GM03348 (cell line): ENCODE measurements at regions not wholly inside any gene's neighbourhood (a gene's known extent, or its start where the extent isn't known, plus 50 kb on each side); places are given as distances from the start of the nearest gene placed in this dataset.

Experiments used
- DNase-seq: peaks from one replicate; pipeline ENCODE4 v3.0.0; 2012; ENCODE audit warnings: low spot score

DNA sequence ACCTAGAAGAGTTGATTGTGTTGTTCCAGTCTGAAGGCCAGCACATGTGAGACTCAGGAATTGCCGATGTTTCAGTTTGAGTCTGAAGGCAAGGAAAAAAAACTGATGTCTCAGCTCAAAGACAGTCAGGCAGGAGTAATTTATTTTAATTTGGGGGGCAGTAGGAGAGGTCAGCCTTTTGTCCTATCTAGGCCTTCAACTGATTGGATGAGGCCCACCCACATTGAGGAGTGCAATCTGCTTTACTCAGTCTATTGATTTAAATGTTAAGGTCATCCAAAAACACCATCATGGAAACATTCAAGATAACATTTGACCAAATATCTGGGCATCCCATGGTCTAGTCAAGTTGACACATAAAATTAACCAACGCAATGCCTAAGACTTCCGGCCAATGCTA lies 288.9 kb downstream of the CDK5RAP2 start:
- DNase-seq = no peak

DNA sequence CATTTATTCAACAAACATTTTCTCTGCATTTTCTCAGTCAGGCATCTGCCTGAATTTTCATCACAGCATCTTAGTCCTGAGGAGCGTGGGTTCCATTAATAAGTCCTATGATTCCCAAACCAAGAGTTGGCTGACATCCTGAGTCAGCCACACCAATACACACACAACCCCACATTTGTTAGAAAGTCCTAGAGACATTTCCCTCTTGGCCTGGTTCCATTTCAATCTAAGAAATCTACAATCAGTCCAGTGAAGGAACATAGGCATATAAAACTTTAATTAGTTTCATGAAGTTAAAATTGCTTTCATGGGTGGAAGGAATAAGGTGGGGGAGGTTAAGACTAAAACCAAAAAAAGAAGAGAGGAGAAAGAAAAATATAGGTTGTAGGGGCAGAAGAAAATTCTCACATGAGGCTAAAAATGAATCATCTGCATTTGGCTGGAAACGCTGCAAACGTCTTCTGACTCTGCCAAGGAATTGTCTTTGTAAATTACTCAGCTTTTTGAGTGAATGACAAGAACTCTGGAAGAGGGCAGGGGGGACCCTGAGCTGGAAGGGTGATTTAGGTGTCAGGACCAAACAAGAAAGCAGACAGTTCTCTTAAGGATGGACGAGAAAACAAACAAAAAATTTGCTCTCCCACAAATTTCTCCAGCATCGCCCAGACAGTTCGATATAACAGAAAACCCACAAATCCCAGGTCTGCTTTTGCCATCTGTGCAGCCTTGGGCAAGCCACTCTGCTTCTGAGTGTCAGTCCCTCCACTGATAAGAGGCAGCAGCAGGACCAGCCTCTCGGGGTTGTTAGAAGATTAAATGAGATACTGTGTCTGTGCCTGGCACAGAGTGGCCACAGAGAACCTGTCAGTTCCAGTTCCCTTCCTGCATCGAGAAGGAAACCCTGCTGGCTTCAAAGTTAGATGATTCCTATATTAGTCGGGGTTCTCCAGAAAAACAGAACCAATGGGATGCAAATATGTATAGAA lies 289.7 kb downstream of the CDK5RAP2 start:
- DNase-seq = no peak

- no peak for DNase-seq
These were observed 290.9 kb downstream of the CDK5RAP2 start for GRCh38 chr9:120289098-120289497.

- no peak for DNase-seq
These were observed 293.4 kb downstream of the CDK5RAP2 start for GRCh38 chr9:120286530-120286929.

DNA sequence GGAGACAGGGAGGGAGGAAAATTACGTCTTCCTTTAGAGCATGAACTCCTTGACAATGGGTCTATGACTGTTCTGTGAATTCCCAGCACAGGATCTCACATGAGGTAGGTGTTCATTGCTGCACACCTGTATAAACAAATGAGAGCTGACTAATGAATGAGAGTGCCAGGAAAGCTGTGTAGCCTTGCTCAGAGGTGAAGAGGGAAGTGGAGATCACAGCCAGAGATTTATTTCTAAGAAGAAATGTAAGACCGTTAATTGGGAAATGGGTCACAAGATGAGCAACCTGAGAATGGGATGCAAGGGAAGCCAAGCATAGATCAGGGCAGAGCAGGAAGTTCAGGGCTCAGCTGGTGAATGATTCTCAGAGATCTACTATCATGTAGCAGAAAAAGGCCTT lies 295.1 kb downstream of the CDK5RAP2 start:
- DNase-seq = no peak

DNA sequence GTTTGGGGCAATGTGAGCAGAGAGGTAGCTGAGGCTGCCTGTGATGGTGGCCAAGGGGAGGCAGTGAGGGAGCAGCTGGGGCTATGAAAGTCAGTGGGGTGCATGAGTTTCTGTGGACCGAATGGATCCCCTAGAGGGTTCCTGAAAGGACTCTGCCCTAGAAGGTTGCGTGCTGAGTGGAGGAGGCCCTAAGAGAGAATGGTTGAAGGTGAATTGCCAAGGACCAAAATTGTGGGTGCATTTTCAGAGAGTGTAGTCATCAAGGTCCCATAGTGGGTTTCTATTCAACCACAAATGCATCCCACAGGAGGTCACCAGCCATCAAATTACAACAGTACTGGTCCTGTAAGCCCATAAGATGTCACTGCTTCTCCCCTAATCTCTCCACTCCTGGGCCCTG lies 298.3 kb downstream of the CDK5RAP2 start:
- no peak for DNase-seq

- no peak for DNase-seq
These were observed 312.0 kb downstream of the CDK5RAP2 start for GRCh38 chr9:120267929-120268328.

DNA sequence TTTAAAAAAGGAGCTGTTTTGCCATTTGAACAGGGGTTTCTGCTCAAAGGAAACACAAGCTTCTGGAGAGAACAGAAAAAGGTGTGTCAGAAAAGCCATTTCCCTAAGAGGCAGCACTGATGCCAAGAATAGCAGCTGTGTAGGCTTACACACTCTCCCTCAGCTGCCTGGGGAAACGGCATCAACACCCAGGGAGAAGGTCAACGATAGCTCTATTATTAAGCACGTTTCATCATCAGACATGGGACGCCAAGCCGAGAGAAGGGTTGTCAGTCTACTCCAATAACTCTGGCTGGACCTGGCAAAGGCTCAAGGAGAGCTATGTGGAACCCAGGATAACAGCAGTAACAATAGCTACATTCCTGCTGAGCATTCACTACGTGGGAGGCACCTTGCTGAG lies 314.2 kb downstream of the CDK5RAP2 start:
- no peak for DNase-seq

DNA sequence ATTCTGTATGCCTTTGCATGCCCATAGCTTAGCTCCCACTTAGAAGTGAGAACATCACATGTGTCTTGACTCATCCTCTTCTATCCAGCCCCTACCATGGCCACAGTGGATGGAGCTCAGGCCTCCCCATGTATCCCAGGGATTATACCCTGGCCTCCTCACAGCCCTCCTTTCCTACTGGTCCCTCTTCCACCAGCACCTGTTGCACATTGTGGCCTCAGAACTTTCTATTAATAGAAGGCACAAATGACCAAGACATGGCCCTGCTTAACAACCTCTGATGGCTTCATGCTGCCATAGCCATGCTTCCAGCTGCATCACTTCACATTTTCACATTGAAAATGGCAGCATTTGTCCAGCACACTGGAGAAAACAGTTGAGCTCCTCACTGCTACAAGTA lies 315.4 kb downstream of the CDK5RAP2 start:
- no peak for DNase-seq

GRCh38 chr9:120263836-120264235 lies 316.1 kb downstream of the CDK5RAP2 start:
- no peak for DNase-seq

DNA sequence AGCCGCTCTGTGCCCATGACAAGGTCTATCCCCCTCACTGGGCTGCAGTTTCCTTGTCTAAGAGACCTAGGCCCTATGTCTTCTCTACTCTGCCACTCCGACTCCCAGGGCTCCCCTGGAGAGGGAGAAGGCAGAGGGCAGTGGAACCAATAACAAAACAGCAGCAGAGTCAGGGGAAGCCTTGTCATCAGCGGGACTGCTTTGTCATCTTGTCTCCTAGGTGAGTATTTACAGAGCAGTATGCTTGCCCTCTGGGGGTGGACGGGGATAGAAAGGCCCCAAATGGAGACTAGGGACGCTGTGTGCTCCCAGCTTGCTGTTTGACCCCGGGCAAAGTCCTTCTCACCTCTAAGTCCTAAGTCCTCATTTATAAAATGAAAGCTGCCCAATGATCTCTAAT lies 318.5 kb downstream of the CDK5RAP2 start:
- DNase-seq = no peak

- no peak for DNase-seq
These were observed 320.9 kb downstream of the CDK5RAP2 start for GRCh38 chr9:120259100-120259499.

GRCh38 chr9:120258096-120258495 lies 321.9 kb downstream of the CDK5RAP2 start:
- DNase-seq = no peak

- DNase-seq = no peak
These were observed 322.5 kb downstream of the CDK5RAP2 start for GRCh38 chr9:120257483-120257882.

DNA sequence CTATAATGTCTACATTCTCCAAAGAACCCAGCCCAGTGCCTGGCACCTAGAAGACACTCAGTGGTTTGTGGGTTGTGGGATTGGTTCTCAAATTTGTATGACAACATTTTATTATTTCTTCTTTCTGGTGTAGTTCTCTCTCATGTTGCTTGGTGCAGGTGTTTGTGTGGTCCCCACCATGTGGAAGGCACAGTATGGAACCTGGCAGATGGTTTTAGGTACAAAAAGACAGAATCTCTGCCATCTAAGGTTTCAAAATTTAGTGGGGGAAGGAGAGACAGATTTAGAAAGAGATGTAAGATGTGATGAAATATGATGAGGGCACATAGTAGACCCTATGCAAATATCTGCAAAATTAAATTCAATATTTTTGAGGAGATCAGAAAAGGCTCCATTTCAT lies 323.8 kb downstream of the CDK5RAP2 start:
- no peak for DNase-seq

DNA sequence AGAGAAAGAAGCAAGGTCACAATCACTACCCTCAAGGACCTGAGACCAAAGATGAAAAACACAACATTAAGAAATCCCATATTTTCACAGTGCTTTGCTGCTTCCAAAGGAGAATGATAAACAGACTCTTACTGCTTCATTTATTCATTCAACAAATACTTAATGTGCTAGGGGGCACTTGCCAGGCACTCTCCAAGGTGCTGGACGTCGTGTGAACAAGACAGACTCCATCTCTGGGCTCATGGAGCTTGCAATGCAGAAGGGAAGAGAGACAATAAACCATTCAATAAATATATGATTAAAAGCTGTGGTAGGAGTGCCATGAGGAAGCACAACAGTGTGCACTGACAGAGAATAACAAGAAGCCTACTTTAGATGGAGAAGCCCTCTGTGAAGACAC lies 327.7 kb downstream of the CDK5RAP2 start:
- no peak for DNase-seq

- no peak for DNase-seq
These were observed 337.7 kb downstream of the CDK5RAP2 start for GRCh38 chr9:120242116-120242811.

- no peak for DNase-seq
These were observed 343.4 kb downstream of the CDK5RAP2 start for GRCh38 chr9:120236596-120236995.

GRCh38 chr9:120235081-120235480 lies 344.9 kb downstream of the CDK5RAP2 start:
- DNase-seq = no peak

DNA sequence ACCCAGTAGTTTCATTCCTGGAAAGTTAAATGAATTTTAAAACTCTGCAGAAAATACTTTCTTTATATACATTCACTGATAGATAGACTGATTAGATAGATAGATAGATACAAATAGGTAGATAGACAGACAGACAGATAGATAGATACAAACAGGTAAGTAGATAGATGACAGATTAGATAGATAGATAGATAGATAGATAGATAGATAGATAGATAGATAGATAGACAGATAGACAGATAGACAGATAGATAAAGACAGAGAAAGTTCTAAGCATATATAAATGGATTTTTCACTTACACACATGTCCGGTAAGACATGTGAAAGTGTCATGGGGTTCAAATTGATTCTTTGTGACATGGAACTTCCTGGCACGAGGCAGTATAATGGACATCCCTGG lies 349.7 kb downstream of the CDK5RAP2 start:
- no peak for DNase-seq

GRCh38 chr9:120221844-120222243 lies 358.1 kb downstream of the CDK5RAP2 start:
- DNase-seq = no peak

DNA sequence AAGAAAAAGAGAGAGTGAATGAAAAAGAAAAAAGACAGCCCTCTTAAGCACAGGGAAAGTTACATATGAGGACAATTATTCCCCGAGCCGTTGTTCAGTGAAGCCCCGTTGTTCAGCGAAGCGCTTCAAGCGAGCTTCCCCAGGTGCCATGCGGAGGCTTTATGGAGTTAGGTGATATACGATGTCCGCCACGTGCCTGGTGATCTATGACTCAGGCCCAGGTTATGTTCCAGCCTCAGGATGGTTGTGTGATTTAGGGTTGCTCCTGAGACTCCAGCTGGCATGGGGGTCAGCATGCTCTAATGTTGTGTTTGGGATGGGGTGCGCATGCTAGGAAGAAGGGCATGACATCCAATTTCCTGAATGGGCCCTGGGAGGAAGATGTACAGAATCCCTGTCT lies 365.6 kb downstream of the CDK5RAP2 start:
- no peak for DNase-seq

DNA sequence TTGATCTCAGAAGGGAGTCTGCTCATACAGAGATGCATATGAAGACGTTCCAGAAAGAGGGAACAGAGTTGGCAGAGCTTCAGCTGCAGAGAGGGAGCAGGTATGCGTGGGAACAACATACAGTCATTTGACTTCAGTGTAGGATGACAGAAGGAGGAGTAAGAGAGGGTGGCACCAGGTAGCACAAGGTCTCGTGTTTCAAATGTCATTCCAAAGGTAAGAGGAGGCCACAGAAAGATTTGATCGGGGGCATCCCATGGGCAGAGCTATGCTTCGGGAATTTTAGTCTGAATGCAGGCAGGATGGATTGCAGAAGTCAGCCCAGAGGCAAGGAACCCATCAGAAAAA lies 367.1 kb downstream of the CDK5RAP2 start:
- no peak for DNase-seq
